Activated CD4-positive, CD25-positive, alpha-beta regulatory T cell treated with anti-CD3 and anti-CD28 coated beads, Interleukin-2, amount 50 U/mL, for 16 hours (primary cell): ENCODE measurements at regions not wholly inside any gene's neighbourhood (a gene's known extent, or its start where the extent isn't known, plus 50 kb on each side); places are given as distances from the start of the nearest gene placed in this dataset.

Experiments used
- DNase-seq: peaks from one replicate; pipeline ENCODE4 v3.0.0-alpha.2; 2020; ENCODE audit warnings: low read depth, low spot score

DNA sequence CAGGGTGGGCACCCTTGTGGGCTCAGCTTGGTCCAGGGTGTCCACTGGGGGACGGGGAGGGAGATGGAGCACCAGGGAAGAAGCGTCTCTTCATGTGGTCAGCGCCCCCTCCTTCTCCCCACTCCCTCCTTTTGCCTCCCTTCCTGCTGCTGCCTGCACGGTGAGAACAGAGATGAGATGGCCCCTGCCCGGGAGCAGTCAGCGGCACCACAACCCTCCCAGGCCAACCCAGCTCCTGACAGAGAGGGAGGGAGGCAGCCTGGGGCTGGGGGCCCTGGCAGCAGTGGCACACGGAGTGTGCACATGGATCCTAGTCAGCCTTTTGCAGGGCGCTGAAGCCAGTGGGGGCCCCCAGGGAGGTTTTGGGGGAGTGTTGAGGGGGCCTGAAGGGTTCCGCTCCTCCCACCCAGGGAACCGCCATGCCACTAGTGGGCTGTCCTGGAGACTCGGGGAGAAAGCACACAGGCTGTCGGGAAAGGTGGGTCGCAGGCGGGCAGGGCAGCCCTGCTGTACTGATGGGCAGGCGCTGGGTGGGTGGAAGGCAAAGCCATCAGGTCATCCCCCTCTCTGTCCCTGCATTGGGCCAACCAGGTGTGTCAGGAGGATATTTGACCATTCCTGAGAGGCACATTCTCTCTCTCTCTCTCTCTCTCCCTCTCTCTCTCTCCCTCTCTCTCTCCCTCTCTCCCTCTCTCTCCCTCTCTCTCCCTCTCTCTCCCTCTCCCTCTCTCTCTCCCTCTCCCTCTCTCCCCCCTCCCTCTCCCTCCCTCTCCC lies 94.3 kb upstream of the BHLHE23 start:
- no peak for DNase-seq

DNA sequence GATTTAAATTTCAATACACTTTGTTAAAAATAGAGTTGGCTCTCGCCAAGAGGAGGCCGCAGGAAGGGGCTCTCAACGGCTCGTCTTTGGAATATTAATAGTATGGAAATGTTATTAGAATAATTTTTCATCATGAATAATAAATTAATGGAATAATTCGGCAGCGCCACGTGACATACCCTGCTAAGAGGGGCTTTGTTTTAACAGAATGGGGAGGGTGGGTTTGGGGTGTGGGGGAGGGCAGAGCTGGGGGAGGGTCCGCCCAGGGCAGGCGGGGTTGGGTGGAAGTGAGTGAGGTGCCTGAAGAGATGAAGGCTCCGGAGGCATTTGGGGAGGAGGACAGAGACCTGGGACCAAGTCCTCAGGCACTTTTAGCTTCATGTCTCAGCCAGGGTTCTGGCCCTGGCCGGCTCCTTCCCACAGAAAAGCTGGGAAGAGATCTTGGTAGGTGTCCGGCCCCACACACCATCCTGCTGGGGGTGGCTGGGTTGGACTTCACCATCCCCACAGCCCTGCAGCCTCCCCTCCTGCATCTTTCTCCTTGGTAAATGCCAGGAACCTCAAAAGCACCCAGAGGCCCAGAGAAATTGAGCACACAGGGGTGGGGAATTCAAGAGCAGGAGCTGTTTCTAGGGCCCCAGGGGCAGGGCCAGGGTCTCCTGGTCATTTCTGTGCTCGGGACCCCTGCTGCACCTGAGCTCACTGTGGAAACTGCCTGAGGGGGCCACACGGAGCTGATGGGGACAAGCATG lies 93.6 kb upstream of the BHLHE23 start:
- no peak for DNase-seq

DNA sequence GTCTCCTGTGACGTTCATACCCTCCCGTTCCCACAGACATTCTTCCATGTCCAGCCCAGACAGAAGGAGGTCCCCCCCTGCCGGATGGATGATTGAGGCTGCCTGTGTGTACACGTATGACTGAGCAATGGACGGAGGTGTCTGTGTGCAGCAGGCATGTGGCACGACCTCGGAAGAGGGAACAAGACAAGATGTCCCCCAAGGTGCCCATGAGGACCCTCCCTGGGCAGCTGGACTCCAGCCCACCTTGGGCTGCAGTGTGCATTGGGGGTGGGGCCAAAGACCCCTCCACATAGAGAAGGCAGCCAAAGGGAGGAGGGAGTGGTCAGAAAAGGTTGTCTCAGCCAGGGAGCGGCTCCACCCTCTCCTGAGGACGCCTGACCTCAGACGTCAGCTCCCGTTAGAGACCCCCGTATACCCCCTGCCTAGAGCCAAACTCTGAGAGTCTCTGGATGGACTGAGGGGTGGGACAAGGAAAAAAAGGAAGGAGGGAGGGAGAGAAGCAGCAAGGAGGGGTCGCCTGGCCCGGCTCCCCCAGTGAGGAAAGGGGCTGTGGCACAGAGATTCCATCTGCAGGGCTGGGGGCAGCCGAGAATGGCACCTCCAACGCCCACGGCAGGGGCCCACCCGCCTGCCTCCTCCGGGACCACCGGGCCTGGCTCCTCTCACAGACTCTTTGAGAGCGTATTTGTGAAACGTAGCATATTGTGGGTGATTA lies 92.9 kb upstream of the BHLHE23 start:
- DNase-seq: no peak

DNA sequence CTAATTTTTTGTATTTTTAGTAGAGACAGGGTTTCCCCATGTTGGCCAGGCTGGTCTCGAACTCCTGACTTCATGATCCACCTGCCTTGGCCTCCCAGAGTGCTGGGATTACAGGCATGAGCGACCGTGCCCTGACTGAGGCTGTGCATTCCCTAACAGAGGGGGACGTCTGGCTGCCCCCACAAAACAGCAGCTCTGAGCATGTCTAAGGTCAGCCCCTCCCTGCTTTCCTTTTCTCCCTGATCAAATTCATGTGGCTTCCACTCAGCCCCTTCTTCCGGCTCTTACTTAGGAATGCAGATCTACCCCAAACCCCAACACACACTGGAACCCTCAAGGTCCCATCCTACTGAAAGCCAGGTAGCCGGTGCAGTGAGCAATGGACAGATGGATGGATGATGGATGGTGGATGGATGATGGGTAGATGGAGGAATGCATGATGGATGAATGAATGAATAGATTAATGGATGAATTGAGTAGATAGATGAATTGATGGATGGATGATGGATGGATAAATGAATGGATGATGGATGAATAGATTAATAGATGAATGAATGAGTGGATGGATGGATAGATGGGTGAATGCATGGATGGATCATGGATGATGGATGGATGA lies 91.5 kb upstream of the BHLHE23 start:
- no peak for DNase-seq

DNA sequence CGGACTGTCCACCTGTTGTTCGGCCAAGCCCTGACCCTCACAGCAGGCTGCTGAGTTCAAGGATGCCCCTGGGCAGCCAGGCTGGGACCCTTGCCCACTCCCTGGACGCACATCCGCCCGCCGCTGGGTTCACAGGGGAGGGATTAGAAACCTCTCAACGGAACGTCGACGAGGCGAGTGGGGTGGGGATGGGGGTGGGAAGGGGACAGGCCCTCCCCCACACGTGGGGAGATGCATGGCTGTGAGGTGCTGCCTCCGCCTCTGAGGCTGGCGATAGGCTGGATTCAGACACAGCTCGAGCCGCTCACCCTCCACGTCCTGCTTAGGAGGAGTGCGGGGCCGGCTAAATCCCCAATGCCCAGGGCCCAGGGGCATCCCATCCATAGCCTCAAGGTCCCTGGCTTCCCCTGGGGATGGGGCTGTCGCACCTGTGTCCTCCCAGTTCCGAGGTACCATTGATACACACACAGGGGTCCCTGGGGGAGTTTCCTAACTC lies 90.6 kb upstream of the BHLHE23 start:
- no peak for DNase-seq

DNA sequence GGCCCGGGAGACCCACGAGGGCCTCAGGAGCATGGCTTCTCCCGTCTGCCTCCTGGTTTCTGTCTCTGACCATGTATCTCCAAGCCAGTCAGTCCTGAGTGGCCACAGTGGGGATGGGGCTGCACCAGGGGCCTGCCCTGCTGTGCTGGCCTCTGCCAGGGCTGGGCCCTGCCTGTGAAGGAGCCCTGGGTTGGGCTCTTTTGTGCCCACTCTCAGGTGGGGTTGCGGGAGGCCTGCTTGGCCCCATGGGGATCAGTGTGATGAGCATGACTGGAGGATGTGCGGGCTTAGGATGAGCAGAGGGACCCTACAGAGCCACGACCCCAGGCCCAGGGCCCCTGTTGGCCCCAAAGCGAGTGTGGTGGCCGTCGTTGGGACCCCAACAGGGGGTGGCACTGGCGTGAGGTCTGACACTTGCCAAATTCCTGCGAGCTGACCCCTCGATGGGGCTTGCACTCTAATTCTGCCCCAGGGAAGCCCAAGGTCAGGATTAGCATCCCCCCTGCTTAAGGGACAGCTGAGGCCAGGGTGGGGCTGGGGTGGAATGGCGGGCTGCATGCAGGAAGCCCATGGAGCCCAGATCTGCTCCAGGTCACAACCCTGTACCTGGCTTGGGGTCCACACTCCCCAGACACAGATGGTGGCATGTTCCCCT lies 90.0 kb upstream of the BHLHE23 start:
- no peak for DNase-seq

DNA sequence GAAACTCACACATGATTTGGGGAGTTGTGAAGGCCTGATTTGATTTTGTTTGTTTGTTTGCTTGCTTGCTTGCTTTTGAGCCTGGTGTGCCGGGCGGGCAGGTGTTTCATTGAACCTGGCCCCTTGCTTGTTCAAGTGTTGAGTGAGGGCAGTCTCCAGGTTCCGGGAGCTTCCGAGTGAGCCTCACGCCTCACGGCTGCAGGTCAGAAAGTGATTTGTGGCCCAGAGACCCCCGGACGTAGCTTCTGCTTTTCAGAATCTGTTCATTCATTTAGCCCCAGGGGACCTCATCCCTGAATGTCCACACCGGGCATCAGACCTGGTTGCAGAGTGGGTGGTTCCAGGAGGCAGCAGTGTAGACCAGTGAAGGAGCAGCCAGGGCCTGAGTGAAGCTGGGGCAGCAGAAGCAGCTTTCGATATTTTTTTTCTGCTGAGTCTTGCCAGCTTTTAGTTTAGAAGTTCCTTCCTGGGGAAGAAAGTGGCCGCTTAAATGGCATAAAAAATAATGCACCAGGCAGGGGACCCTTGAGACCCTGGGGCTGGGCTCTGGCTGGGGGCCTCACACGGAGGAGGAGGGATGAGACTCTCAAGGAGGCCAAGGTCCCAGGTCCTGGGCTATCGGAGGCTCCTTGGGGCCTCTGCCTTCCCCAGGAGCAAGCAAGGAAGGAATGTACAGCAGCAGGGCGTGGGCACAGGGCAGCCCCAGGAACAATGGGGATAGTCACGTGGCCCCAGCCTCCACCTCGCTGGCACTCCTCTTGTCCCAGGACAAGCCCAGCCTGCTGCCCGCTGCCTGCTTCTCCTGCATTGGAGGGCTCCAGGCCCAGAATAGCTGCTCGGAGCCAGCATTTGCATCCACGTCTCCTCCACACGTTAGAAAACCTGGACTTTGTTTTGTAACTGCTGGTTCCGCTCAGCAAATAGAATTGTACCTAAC lies 89.2 kb upstream of the BHLHE23 start:
- DNase-seq: no peak

DNA sequence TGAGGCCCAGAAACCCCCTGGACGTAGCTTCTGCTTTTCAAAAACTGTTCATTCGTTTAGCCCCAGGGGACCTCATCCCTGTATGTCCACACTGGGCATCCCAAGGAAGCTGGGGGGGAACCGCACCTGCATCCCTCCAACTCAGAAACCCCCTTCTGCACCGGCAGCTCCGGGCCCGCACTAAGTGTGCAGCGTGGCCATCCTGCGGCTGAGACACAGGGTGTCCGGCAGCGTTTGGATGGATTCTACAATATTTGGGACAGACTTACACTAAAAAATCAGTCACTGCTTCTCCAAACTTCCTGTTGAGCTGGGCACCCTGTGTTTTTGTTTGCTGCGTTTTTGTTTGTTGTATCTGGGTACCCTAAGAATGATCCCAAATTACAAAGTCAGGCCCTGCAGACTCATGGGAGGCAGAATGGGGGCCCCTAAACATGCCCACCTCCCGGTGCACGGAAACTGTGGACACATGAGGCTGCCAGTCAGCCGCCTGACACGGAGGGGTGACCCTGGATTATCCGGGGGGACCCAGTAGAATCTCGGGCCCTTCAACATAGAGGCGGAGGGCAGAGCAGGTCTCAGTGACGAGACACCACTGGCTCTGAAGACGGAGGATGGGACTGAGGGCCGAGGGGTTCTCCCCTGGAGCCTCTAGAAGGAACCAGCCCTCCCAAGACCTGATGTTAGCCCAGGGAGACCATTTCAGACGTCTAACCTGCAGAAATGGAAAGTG lies 88.2 kb upstream of the BHLHE23 start:
- no peak for DNase-seq

DNA sequence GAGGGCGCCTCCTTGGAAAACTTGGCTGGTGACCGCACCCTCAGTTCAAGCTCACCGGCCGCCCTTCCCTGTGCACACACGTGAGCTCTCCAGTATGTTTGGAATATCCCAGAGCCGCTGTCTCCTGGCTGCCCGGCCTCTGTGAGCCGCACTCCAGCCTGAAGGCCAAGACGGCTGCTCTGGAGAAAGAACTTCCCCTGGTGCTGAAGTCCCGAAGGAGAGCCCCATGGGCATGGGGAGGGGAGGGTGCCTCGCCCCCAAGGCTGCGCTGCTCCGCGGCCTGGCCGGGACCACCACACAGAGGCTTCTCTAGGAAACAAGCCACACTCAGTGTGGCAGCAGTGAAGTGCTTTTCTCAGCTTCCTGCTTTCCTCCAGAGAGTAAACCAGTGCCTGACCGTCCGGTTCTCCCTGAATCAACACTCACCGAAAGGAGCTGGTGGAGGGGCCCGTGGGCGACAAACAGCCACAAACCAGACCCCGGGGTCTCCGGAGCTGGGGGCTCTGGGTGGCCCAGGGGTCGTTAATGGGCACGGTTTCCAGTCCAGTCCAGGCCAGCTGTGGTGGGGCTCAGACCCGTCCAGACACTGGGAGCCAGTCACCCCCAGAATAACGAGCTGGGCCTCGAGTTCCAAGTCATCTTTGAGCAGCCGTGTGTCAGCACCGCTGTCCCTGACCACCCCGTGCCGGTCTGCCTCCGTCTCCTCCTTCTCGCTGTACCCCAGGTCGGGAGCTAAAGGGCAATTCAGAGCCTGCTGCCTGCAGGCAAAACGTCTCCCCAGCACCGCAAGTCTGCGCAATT lies 87.4 kb upstream of the BHLHE23 start:
- DNase-seq: no peak

DNA sequence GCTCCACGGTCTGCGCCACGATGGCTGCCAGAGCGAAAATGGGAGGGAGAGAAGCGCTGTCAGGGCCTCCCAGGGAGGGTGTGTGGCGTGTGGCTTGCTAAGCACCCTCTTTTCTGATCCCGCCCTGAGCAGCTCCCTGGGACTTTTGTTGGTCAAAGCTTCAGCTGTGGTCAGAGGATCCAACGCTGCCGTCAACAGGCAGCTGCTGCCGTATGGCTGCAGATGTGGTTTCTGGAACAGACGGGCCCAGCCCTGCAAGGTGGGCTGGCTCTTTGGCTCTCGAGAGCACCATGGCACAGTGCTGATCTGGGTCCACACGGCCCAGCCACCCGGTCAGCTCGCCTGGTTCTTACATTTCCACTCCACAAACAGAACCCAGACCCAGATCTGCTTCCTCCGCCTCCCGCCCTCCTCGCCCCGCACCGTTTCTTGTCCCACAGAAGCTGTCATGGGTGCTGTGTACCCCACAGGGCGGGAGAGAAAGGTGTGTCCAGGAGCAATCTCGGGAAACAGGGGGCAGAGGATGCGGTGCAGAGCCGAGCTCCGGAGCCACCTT lies 86.0 kb upstream of the BHLHE23 start:
- DNase-seq: no peak

DNA sequence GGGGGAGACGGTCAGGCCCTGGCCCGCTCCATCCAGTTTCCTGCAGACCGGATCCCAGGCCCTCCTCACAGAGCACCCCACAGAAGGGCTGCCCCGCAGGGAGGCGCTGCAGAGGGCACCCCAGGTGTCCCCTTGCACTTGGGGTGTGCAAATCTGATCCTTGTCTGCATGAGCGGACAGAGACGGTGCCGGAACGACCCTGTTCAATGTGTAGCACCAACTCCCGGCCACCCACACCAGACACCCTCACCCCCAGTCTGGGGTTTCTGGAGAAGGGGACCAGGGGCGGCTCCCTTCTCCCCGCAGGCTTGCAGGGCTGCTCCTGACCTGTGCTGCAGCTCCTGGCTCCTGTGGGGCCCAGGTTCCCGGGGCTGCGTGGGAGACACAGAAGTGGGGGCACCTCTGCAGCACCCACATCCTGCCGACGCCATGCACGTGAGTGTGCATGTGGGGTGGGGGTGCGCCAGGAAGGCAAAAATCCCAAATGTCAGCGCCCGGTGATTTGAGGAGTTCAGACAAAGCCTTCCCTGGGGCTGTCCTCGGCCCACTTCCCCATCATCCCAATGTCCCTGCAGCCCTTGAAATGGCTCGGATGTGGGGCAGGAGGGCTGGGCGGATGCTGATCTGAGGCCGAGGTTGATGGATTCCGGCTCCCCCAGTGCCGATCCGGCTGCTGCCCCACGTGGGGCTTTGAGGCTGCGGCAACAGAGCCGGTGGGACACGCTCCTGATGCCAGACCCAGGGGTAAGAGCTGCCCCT lies 85.3 kb upstream of the BHLHE23 start:
- DNase-seq: no peak

DNA sequence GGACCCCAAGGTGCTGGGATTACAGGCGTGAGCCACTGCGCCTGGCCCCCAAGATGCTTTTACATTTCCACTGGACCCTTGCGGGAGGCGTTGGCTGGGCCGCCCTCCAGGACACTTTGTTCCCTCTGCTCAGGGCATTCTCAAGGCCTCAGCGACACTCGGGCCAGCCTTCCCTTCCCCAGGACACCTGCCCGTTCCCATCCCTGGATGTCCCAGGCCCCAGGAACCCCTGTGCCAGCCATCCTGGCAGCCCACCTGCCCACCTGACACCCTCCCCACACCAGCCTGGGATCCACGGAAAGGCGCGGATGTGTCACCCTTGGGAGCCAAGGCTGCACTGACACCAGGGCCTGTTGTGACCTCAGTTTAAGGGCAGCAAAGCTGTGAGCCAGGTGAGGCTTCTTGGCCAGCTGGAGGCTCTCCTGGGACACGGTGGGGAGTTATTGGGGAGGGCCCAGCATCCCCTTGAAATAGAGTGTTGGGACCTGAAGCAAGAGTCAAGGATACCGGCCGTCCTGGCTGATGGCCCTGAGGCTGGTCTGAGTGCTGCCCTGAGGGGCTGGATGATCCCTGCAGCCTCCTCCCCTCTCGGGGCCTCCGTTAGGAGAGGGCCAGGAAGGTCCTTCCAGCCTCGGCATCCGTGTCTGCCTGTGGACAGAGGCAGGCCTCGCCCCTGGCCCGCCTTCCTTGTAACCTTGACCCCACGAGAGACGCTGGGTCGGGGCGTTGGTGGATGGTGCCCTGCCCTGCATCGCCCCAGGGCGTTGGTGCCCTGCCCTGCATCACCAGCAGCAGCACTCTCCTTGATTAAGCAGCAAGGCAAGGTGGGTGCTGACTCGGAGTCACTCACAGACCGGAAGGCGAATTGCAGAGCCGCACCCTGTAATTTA lies 84.2 kb upstream of the BHLHE23 start:
- no peak for DNase-seq

DNA sequence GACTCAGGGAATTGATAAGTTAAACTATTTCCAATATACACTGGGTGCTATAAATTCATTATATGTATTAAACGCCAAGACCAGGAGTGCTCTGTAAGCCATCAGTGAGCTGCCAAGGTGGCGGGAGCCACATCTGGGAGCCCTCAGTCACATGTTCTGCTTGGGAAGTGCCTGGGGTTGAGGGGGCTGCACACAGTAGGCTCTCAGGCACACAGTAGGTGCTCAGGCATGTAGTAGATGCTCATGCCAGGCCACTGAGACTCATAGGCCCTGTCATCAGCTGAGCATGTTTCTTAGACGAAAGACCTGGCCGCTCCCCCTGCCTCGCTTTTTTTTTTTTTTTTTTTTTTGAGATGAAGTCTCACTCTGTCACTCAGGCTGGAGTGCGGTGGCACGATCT lies 83.3 kb upstream of the BHLHE23 start:
- DNase-seq: no peak

DNA sequence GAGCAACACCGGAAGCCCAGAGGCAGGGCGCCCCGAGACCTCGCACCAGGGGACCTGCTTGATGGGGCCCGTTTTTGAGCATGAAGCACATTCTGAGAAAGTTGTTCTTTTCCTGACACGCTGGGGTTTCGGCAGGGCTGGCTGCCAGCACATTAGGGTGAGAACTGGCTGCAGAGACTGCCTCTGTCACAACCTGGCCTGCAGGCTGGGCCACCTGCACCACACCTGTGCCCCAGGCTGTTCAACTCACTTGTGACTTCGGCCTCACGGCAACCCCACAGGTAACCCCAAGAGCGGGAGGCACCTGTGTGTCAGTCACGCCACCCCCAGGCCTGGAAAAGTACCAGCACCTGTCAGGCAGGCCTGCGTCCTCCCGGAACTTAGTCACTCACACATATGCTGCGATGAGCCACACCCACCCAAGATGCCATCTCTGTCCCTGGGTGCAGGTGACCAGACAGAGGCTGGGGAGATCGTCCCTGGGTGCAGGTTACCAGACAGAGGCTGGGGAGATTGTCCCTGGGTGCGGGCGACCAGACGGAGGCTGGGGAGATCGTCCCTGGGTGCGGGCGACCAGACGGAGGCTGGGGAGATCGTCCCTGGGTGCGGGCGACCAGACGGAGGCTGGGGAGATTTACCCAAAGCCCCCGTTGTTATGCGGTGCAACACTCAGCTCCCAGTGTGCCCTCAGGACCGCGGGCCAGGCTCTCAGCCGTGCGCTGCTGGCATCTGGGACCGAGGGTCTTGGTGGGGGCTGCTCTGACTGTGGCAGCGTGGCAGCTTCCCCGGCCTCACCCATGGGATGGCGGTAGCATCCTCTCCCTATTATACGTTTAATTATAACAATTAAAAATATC lies 82.5 kb upstream of the BHLHE23 start:
- DNase-seq: no peak

DNA sequence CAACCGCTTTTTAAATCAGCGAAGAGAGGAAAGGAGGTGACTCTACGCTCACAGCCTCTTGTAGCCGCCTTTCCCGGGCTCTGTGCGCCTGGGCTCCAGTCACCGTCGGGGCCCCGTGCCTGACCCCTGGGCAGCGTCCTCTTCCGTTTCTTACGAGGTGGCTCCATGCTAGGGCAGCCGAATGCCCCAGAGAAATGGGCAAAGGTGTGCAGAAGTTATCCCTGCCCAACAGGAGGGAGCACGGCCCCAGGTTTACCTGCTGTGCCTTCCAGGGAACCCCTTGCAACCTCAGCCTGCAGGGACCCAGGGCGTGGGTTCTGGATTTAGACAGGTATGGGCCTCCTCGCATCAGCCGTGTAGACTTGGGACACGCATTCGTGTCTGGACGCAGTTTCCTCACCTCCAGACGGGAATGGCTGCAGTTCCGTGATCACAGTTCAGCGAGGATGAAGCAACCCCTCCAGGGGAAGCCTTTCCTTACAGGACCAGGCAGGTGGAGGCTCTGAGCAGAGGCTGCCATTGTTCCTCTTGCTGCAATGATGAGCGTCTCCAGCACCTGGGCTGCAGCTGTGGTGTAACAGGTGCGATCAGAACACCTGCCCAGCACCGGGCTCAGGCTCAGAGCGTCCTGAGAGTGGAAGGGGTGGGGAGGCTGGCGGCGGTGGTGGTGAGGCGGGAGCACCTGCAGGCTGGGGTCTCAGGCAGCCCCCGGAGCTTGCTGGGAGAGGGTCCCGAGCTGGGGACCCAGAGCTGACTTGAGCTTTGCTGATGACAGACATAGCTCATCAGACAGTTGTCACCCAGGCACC lies 81.3 kb upstream of the BHLHE23 start:
- no peak for DNase-seq
